GM18909 (cell line): ENCODE measurements at regions not wholly inside any gene's neighbourhood (a gene's known extent, or its start where the extent isn't known, plus 50 kb on each side); places are given as distances from the start of the nearest gene placed in this dataset.

ENCODE experiments used
- ATAC-seq: cut with Tn5 transposase; IDR thresholded peaks from one replicate; pipeline ENCODE4 v1.9.1; 2021; ENCODE audit warnings: mild to moderate bottlenecking; ENCODE audit not compliant: unreplicated experiment, poor library complexity

GRCh38 chr6:15960740-15961634 lies 167.9 kb upstream of the MYLIP start:
- ATAC-seq, result no peak

DNA sequence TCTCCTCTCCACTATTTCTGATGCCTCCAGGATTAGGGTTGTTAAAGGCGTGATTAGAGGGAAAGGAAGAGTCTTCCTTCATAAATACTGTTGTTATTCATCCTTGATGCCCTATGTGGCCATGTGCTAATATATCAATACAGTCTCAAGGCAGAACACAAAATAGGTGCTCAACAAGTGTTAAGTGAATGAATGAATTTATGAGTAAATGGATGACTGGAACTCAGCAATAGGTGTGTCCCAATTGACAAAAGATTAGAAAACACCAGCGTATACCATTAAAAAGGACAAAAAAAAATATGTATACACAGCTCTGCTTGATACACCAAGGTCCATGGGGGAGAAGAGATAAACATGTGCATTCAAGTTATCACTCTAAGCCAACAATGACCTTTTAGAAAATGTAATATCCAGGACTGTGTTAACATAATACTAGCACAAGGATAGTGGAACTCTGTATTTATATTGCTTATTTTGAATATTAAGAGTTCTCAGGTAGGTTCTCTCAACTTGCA lies 171.2 kb upstream of the MYLIP start:
- ATAC-seq, result no peak

GRCh38 chr6:15956205-15957106 lies 172.4 kb upstream of the MYLIP start:
- ATAC-seq, result no peak

DNA sequence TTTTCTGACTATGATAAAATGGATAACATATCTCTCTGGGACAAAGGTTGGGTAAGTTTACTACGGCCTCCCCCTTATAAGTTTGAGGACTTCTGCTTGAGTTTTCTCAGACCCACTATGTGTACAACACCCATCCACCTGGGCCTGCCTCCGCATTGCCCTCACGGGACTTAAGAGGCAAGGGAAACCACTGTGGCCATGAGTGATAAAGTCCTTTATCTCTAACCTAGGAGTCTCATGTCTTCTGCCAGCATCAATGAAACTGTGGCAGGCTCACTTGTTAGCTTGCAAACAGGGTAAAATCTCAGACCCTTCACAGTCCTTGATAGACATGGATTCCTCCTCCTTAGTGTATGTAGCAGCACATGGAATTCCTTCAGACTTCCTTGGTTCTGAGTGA lies 173.4 kb upstream of the MYLIP start:
- ATAC-seq, result no peak

GRCh38 chr6:15953152-15953880 lies 175.6 kb upstream of the MYLIP start:
- no peak for ATAC-seq

DNA sequence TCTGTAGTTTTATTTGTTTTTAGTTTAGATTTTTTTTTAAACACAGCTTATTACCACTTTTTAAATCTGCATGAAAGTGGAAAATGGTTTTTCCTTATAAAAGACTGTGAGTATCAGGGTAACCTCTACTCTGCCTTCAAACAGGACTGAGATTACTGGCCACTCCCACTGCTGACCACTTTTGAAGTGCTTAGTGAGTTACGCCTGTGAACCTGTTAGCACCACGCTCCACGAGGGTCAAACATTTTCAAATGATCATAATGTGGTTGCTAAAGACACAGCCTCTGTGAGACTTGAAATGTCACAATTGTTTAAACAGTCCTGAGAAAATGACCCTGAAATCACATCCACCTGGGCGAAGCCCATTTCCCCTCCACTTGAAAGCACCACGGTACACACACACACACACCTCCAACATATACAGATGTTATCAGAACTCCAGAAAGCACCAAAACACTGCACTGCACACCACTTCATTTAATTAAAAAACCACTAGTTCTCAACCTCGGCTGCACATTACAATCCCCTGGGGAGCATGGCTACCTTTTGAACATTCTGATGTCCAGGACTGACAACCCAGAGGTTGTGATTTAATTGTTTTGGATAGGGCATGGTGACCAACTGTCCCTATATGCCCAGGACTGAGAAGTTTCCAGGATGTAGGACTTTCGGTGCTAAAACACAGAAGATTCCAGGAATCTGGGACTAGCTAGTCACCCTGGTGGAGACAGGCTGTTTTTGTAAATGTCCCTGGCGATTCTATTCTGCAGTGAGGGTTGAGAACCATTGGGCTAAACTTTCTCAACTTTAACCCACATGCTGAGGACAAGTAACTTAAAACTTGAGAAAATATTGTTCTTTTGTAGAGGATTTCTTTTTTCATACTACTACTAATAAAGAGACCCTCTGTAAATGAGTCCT lies 176.4 kb upstream of the MYLIP start:
- ATAC-seq, result no peak

DNA sequence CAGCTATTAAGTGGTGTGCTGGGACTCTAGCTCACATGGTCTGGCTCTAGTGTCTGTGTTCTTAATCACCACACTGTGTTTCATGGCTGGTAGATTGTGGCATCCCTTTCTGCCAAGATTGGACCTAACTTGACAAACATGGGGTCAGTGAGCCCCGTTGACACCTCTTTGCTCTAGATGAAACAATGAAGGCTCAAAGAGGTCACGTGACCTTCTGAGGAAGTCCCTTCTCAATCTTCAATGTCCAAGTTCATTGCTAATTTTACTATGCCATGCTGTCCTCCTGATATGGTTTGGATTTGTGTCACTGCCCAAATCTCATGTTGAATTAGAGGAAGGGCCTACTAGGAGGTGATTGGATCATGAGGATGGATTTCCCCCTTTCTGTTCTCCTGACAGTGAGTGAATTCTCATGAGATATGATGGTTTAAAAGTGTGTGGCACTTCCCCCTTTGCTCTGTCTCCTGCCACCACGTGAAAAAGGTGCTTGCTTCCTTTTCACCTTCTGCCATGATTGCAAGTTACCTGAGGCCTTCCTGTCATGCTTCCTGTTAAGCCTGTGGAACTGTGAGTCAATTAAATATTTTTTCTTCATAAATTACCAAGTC lies 177.8 kb upstream of the MYLIP start:
- ATAC-seq, result no peak

GRCh38 chr6:15949982-15950381 lies 178.9 kb upstream of the MYLIP start:
- ATAC-seq, result no peak

DNA sequence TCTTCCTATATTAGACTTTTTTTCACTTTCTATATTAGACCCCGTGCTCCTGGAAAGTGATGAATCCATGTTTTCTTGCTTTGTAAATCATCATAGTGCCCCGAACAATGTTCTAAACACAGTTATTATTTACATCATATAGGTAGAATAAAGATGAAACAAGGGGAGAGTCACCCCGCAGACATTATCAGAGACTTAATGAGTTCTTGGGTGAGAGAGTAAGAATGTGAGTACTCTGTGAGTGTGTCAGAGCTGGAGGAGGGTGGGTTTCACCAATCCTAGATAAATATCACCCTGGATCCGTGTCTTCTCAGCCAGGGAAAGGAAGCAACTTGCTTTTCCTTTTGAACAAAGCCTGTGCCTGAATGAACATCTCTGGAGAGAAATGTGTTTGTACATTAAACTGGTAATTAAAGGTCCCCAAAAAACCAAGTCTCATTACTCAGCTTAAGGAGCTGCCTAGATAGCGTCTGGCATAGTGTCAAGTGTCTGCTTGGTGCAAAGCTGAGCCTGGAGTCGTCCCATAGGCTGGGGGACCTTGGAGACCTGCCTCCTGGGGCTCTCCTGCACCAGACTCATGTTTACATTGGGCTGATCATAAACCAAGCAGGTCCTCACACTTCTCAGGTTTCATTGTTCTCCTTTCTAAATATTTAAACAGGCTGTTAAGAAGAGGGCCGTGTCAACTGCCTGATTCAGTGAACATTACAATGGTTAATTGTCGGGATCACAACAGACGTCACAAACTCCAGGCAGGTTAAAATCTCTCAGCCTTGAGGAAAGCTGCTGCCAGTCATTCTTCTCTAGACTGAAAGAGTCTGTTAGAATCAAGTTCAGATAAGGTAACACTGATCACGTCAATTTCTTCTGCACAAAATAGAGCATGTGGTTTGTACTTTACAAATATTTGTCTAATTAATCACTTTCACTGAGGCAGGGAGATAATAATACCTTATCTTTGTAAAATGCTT lies 179.7 kb upstream of the MYLIP start:
- ATAC-seq, result no peak

- no peak for ATAC-seq
Measured at GRCh38 chr6:15947923-15948322, 181.0 kb upstream of the MYLIP start.

DNA sequence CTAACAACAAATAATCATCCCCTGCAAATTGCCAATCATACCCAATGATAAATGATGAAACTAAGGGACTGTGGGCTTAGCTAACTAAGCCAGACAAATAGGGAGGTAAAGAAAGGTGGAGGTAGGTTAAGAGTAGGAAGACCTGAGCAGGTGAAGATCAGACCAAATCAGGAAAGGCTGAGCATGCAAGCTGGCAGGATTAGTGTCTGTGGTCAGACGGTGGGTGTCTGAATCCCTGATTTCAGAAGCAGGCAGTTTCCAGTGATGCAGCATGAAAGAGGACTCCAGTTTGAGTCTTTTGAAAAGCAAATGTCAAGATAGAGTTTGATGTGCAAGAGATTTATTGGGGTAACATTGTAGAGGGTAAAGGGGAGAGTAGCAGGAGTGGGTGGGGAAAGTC lies 181.4 kb upstream of the MYLIP start:
- ATAC-seq, result no peak

- ATAC-seq, result no peak
Measured at GRCh38 chr6:15946701-15947385, 182.0 kb upstream of the MYLIP start.

- ATAC-seq, result no peak
Measured at GRCh38 chr6:15945593-15946159, 183.2 kb upstream of the MYLIP start.

DNA sequence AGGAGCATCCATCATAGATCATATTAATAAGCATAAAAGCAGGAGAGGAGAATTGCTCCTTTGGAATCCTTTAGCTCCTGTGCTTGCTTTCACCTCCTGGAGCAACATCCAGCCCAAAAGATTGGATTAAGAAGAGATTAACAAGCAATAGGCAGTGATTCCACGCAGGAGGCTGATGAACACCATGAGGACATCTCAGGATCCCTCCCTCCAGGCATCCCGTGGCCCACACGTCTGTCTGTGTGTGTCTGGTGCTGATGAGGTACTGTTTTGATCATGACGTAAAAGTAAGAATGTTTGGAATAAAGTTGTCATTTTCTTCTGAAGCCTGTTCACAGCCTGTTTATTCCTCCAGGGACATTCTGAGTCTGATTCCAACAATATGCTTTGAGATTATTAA lies 185.5 kb upstream of the MYLIP start:
- no peak for ATAC-seq

DNA sequence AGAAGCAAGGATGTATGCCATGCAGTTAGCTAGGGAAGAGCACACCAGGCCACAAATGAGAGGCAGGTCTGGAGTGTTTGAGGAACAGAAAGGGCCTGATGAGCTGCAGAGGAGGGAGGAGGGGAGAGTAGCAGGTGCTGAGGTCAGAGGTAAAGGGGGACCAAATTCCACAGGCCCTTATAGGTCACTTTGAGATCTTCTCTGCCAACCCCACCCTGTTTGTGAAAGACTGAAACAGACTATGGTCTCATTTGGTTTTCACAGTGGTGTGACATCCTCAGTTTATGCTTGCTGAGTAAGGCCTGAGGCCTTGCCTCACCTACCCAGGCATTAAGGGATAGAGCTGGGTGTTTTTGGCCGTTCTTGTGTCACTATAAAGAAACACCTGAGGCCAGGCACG lies 187.7 kb upstream of the MYLIP start:
- no peak for ATAC-seq

GRCh38 chr6:15938107-15938506 lies 190.8 kb upstream of the MYLIP start:
- ATAC-seq, result no peak

- no peak for ATAC-seq
Measured at GRCh38 chr6:15937602-15938001, 191.3 kb upstream of the MYLIP start.
